ENCODE measurements at regions not wholly inside any gene's neighbourhood (a gene's known extent, or its start where the extent isn't known, plus 50 kb on each side); places are given as distances from the start of the nearest gene placed in this dataset.

- intact Hi-C loops (cut with DNase I; ENCODE audit: low total_unique reads) = no loop called here
Observed at GRCh38 chr14:98137131-98138025, 1134.6 kb downstream of the BCL11B start.

GRCh38 chr14:98138666-98139065 is 1133.3 kb downstream of the BCL11B start:
- H3K4me1 ChIP-seq = no peaks in the 10 kb centered on the region
- H3K9me3 ChIP-seq = no peaks in the 10 kb centered on the region
- intact Hi-C loops (cut with DNase I; ENCODE audit: low total_unique reads) = no loop called here
- TF ChIP-seq CTCF (IDR thresholded peaks at IDR 0.05) = no peak
- no peak for DNase-seq
- no peak overlapping the region for H3K4me3 ChIP-seq
- H3K27ac ChIP-seq = no peak overlapping the region
- H3K27me3 ChIP-seq = peaks cover 0 to 14% of the 10 kb centered on the region in 2 donors
- no peaks in the 10 kb centered on the region for H3K36me3 ChIP-seq

More at GRCh38 chr14:98137131-98138025, 1134.6 kb downstream of the BCL11B start:
- no peak for DNase-seq
- Histone ChIP-seq H3K27ac (no peak overlapping the region), H3K4me3 (no peak overlapping the region), H3K9me3 (no peaks in the 10 kb centered on the region), H3K36me3 (no peaks in the 10 kb centered on the region), H3K4me1 (no peaks in the 10 kb centered on the region), H3K27me3 (peaks cover 0 to 14% of the 10 kb centered on the region in 2 donors)
- no peak for TF ChIP-seq CTCF (IDR thresholded peaks at IDR 0.05)

- Histone ChIP-seq H3K4me1 (no peaks in the 10 kb centered on the region), H3K27ac (no peak overlapping the region), H3K36me3 (no peaks in the 10 kb centered on the region), H3K27me3 (peaks cover 0 to 7% of the 10 kb centered on the region in 2 donors), H3K9me3 (no peaks in the 10 kb centered on the region), H3K4me3 (no peak overlapping the region)
- no peak for DNase-seq
- TF ChIP-seq CTCF (IDR thresholded peaks at IDR 0.05) = no peak
- intact Hi-C loops (cut with DNase I; ENCODE audit: low total_unique reads) = no loop called here
Observed at GRCh38 chr14:98140862-98141530, 1131.0 kb downstream of the BCL11B start.

- H3K4me3 ChIP-seq = no peak overlapping the region
- H3K36me3 ChIP-seq = no peaks in the 10 kb centered on the region
- H3K27ac ChIP-seq = no peak overlapping the region
- TF ChIP-seq CTCF (IDR thresholded peaks at IDR 0.05) = no peak
- H3K27me3 ChIP-seq = no peaks in the 10 kb centered on the region
- H3K9me3 ChIP-seq = no peaks in the 10 kb centered on the region
- DNase-seq = no peak
- intact Hi-C loops (cut with DNase I; ENCODE audit: low total_unique reads) = no loop called here
- H3K4me1 ChIP-seq = no peaks in the 10 kb centered on the region
Observed at GRCh38 chr14:98143566-98143965, 1128.4 kb downstream of the BCL11B start.

- no peak for DNase-seq
- H3K4me1 ChIP-seq = no peaks in the 10 kb centered on the region
- no peak overlapping the region for H3K27ac ChIP-seq
- no peak overlapping the region for H3K4me3 ChIP-seq
- no peaks in the 10 kb centered on the region for H3K9me3 ChIP-seq
- H3K36me3 ChIP-seq = no peaks in the 10 kb centered on the region
- intact Hi-C loops (cut with DNase I; ENCODE audit: low total_unique reads) = no loop called here
- TF ChIP-seq CTCF (IDR thresholded peaks at IDR 0.05) = no peak
- no peaks in the 10 kb centered on the region for H3K27me3 ChIP-seq
Observed at GRCh38 chr14:98144964-98145363, 1127.0 kb downstream of the BCL11B start.
